ENCODE measurements at regions not wholly inside any gene's neighbourhood (a gene's known extent, or its start where the extent isn't known, plus 50 kb on each side); places are given as distances from the start of the nearest gene placed in this dataset.

DNA sequence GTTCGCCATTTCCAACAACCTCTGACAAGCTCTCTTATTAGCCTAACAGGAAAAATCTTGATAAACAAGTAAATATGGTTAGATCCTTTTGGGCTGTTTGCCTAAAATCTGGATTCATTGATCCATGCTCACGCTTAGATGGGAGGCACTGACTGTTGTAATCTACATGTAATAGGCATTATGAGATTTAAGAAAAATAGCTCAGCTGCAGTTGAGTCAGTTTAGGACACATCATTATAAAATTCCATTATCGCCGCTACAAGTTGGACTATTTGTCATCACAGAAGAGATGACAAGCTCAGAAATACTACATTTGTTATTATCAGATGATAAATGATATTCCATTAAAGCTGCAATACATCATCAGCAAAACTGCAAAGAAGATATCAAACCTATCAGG is 524.0 kb downstream of the TOX3 start:
- TF ChIP-seq POLR2AphosphoS5 (IDR thresholded peaks at IDR 0.05) (no peak), POLR2A (IDR thresholded peaks at IDR 0.05) (no peak)
- TF ChIP-seq, protein P1, sequence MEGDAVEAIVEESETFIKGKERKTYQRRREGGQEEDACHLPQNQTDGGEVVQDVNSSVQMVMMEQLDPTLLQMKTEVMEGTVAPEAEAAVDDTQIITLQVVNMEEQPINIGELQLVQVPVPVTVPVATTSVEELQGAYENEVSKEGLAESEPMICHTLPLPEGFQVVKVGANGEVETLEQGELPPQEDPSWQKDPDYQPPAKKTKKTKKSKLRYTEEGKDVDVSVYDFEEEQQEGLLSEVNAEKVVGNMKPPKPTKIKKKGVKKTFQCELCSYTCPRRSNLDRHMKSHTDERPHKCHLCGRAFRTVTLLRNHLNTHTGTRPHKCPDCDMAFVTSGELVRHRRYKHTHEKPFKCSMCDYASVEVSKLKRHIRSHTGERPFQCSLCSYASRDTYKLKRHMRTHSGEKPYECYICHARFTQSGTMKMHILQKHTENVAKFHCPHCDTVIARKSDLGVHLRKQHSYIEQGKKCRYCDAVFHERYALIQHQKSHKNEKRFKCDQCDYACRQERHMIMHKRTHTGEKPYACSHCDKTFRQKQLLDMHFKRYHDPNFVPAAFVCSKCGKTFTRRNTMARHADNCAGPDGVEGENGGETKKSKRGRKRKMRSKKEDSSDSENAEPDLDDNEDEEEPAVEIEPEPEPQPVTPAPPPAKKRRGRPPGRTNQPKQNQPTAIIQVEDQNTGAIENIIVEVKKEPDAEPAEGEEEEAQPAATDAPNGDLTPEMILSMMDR (IDR thresholded peaks at IDR 0.05 in 8 of 11, conservative IDR thresholded peaks at IDR 0.05 in 3 of 11), result no peak
